ENCODE measurements at regions not wholly inside any gene's neighbourhood (a gene's known extent, or its start where the extent isn't known, plus 50 kb on each side); places are given as distances from the start of the nearest gene placed in this dataset.

- no peak overlapping the region for H3K4me3 Mint-ChIP-seq
- H3K27ac Mint-ChIP-seq = no peak overlapping the region
- H3K9me3 Mint-ChIP-seq = no peaks in the 10 kb centered on the region
- H3K36me3 Mint-ChIP-seq = no peaks in the 10 kb centered on the region
- no peak for DNase-seq (ENCODE audit: low spot score in 2 of 2, unreplicated experiment in 2 of 2)
- peaks cover 13% of the 10 kb centered on the region for H3K4me1 Mint-ChIP-seq
- no peak for TF ChIP-seq CTCF (IDR thresholded peaks at IDR 0.05; ENCODE audit: unreplicated experiment)
- peaks cover 1% of the 10 kb centered on the region for H3K27me3 Mint-ChIP-seq (ENCODE audit: low read depth)
These were observed 58.5 kb upstream of the TWIST2 start for GRCh38 chr2:238789317-238789806.

- no peaks in the 10 kb centered on the region for H3K27me3 Mint-ChIP-seq (ENCODE audit: low read depth)
- H3K27ac Mint-ChIP-seq = peak overlapping the region; percentile 27
- H3K4me3 Mint-ChIP-seq = no peak overlapping the region
- H3K36me3 Mint-ChIP-seq = no peaks in the 10 kb centered on the region
- peaks cover 12% of the 10 kb centered on the region for H3K4me1 Mint-ChIP-seq
- no peaks in the 10 kb centered on the region for H3K9me3 Mint-ChIP-seq
- DNase-seq (ENCODE audit: low spot score in 2 of 2, unreplicated experiment in 2 of 2) = no peak
- TF ChIP-seq CTCF (IDR thresholded peaks at IDR 0.05; ENCODE audit: unreplicated experiment) = no peak
These were observed 57.6 kb upstream of the TWIST2 start for GRCh38 chr2:238790126-238790832.

GRCh38 chr2:238790833-238791230 is 57.1 kb upstream of the TWIST2 start:
- peak overlapping the region; percentile 64 for H3K27ac Mint-ChIP-seq
- H3K4me1 Mint-ChIP-seq = peaks cover 12% of the 10 kb centered on the region
- H3K4me3 Mint-ChIP-seq = no peak overlapping the region
- H3K36me3 Mint-ChIP-seq = no peaks in the 10 kb centered on the region
- peaks cover 2% of the 10 kb centered on the region for H3K27me3 Mint-ChIP-seq (ENCODE audit: low read depth)
- DNase-seq (ENCODE audit: low spot score in 2 of 2, unreplicated experiment in 2 of 2) = no peak
- TF ChIP-seq CTCF (IDR thresholded peaks at IDR 0.05; ENCODE audit: unreplicated experiment) = no peak
- no peaks in the 10 kb centered on the region for H3K9me3 Mint-ChIP-seq

GRCh38 chr2:238791354-238791753 is 56.5 kb upstream of the TWIST2 start:
- H3K9me3 Mint-ChIP-seq = no peaks in the 10 kb centered on the region
- no peak for DNase-seq (ENCODE audit: low spot score in 2 of 2, unreplicated experiment in 2 of 2)
- peaks cover 7% of the 10 kb centered on the region for H3K27me3 Mint-ChIP-seq (ENCODE audit: low read depth)
- no peaks in the 10 kb centered on the region for H3K36me3 Mint-ChIP-seq
- no peak overlapping the region for H3K4me3 Mint-ChIP-seq
- TF ChIP-seq CTCF (IDR thresholded peaks at IDR 0.05; ENCODE audit: unreplicated experiment) = no peak
- H3K4me1 Mint-ChIP-seq = peaks cover 12% of the 10 kb centered on the region
- no peak overlapping the region for H3K27ac Mint-ChIP-seq

- Mint-ChIP-seq H3K9me3 (no peaks in the 10 kb centered on the region), H3K27ac (no peak overlapping the region), H3K4me1 (peaks cover 8% of the 10 kb centered on the region), H3K4me3 (no peak overlapping the region), H3K27me3 (ENCODE audit: low read depth) (peaks cover 24% of the 10 kb centered on the region), H3K36me3 (no peaks in the 10 kb centered on the region)
- no peak for TF ChIP-seq CTCF (IDR thresholded peaks at IDR 0.05; ENCODE audit: unreplicated experiment)
- no peak for DNase-seq (ENCODE audit: low spot score in 2 of 2, unreplicated experiment in 2 of 2)
These were observed 54.6 kb upstream of the TWIST2 start for GRCh38 chr2:238793306-238793705.
